Suprapubic skin (tissue), 4 donors: ENCODE measurements at regions not wholly inside any gene's neighbourhood (a gene's known extent, or its start where the extent isn't known, plus 50 kb on each side); places are given as distances from the start of the nearest gene placed in this dataset.

Source experiments
- POLR2A ChIP-seq, 2 donors: fragments of 450-650 bp; IDR thresholded peaks; one replicate each; pipeline ENCODE4 v1.6.1; 2017; ENCODE audit warnings: antibody characterized with exemption in 2 of 2, mild to moderate bottlenecking in 2 of 2, moderate library complexity in 2 of 2
- POLR2AphosphoS5 ChIP-seq, 3 donors: sonication (generic); formaldehyde crosslinking; IDR thresholded peaks; one replicate each; pipeline ENCODE4 v1.6.1; 2017; ENCODE audit warnings: antibody characterized with exemption in 3 of 3
- TF ChIP-seq, protein P1 (sequence below), 2 donors: fragments of 200-600 bp in 1 of 2; fragments of 450-650 bp in 1 of 2; sonication (generic) in 1 of 2; IDR thresholded peaks; one replicate each; pipeline ENCODE4 v1.5.1; 2016 to 2019; ENCODE audit warnings: antibody characterized with exemption in 2 of 2, mild to moderate bottlenecking in 1 of 2, moderate library complexity in 1 of 2

DNA sequence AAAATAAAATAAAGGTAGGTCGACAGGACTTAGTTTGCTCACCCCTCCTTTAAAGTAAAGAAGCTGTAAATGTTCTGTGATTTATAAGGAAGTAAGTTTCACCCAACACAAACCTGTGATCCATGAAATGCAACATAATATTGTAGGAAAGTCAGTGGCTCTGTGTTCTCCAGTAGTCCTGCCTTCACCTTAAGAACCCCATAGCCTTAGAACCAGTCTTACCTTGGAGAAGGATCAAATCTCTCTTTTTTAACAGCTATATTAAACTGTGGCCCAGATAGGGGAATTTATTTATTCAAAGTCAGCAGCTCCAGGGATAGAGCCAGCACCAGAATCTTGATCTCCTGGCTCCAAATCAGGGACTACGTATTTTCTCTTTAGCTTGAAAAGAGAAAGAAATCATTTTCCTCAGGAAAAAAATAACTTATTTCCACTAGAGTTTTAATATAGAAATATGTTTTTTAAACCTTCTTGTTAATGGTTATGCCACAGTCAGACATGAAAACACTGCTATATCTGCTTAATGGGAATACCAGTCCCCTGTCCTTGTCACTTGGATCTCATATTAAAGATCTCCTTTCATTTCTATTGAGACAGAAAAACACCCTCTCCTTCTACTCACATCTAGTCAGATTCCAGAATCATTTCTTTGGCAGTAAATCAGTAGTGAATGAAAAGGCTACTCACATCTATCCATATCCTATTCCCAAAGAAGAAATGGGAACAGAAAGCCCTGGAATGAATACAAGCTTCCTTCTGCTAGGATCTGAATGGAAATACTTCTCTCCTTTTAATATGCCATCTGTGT lies 269.2 kb upstream of the TNC start:
- TF ChIP-seq, protein P1, sequence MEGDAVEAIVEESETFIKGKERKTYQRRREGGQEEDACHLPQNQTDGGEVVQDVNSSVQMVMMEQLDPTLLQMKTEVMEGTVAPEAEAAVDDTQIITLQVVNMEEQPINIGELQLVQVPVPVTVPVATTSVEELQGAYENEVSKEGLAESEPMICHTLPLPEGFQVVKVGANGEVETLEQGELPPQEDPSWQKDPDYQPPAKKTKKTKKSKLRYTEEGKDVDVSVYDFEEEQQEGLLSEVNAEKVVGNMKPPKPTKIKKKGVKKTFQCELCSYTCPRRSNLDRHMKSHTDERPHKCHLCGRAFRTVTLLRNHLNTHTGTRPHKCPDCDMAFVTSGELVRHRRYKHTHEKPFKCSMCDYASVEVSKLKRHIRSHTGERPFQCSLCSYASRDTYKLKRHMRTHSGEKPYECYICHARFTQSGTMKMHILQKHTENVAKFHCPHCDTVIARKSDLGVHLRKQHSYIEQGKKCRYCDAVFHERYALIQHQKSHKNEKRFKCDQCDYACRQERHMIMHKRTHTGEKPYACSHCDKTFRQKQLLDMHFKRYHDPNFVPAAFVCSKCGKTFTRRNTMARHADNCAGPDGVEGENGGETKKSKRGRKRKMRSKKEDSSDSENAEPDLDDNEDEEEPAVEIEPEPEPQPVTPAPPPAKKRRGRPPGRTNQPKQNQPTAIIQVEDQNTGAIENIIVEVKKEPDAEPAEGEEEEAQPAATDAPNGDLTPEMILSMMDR (IDR thresholded peaks at IDR 0.05), result no peak
- TF ChIP-seq POLR2A (IDR thresholded peaks at IDR 0.05) (no peak), POLR2AphosphoS5 (IDR thresholded peaks at IDR 0.05) (no peak)
